Motor neuron (in vitro differentiated cells): ENCODE measurements at regions not wholly inside any gene's neighbourhood (a gene's known extent, or its start where the extent isn't known, plus 50 kb on each side); places are given as distances from the start of the nearest gene placed in this dataset.

Experiments used
- ATAC-seq, 8 experiments: fragments of 200-7000 bp; cut with Tn5 transposase; replicated peaks in 6 of 8; 2 replicates each; pipeline ENCODE4 v1.8.0; 2021; ENCODE audit warnings: mild to moderate bottlenecking in 8 of 8, moderate library complexity in 8 of 8
- H3K27ac ChIP-seq, 2 donors: fragments of 250-450 bp; sonication (Bioruptor Pico); 2 replicates each; pipeline ENCODE4 v1.9.0; 2021; ENCODE audit warnings: antibody characterized with exemption in 2 of 2, mild to moderate bottlenecking in 2 of 2, moderate library complexity in 1 of 2
- H3K4me1 ChIP-seq, 2 donors: fragments of 250-450 bp; sonication (Bioruptor Pico); replicated peaks in 1 of 2; 2 replicates each; pipeline ENCODE4 v1.6.1; 2021; ENCODE audit warnings: antibody characterized with exemption in 2 of 2, mild to moderate bottlenecking in 2 of 2, moderate library complexity in 1 of 2
- H3K4me3 ChIP-seq, 5 donors: fragments of 250-450 bp; sonication (Bioruptor Pico); 2 replicates each; pipeline ENCODE4 v1.9.0; 2021; ENCODE audit warnings: antibody characterized with exemption in 5 of 5, mild to moderate bottlenecking in 5 of 5, moderate library complexity in 4 of 5
- WGBS, 10 experiments: fragments of 450-650 bp; shearing (Covaris generic); methylation state at CpG; one replicate each; pipeline ENCODE4 v1.0.0; 2022; 5-methylcytosine and 5-hydroxymethylcytosine counted together
- in situ Hi-C, 9 experiments: fragments of 400-800 bp; cut with MboI; loops; one replicate each; pipeline ENCODE4 v1.15.0; 2021; ENCODE audit warnings: low sequenced_read_pairs in 9 of 9, low pct_unique_long_range_greater_than_20kb in 2 of 9; ENCODE audit not compliant: unreplicated experiment in 9 of 9

DNA sequence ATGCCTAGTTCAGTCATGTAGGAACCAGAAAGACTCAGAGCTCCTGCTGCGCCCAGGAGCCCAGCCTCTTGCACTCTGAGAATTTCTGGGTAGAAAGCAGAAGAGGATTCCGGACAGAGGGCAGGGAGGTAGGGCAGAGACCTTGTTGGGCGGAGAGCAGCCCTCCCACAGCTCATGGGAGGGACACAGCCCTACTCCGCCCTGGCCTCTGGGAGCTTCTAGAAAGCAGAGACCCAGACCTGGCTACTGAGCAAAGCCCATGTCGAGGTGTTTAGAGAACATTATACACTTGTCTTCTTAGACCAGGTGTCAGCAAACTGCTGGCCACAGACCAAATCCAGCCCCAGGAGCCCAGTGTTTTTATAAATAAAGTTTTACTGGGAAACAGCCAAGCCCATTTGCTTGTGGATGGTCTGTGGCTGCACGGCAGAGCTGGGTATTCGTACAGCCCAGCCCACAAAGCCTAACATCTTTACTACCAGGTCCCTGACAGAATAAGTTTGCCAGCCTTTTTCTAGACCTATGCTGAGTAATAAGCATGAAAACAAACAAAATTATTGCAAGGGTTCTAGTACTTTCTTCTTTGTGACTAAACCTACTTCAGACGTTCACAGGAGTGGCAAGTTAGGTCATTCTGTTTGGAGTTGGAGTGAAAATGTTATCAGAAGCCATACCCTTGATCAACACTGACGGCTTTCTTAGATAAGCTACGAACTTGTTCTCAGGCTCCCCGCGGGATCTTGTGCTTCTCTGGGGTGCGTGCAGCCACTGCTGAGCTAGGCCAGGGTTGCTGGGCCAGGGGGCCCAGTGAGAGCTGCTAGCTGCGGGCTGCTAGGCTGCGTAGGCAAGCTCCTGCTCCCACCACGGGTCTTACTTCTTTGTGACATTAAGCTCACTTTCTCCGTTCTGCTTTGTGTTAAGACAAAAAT is 235.1 kb upstream of the FOXQ1 start:
- WGBS, 10 experiments: 67 to 88% (median 80%) methylated on average over 2 to 14 of the region's 17 CpGs; no CpG with 5 or more reads in 1 of the 10 experiments
- ATAC-seq: peak in 3 of 8 experiments; percentile 46 to 62 (median 56)
- in situ Hi-C loops: no loop called here
- Histone ChIP-seq H3K4me1 (peaks cover 0 to 7% of the 10 kb centered on the region in 2 donors), H3K27ac (peak overlapping the region in 1 of 2 donors; percentile 13), H3K4me3 (no peak overlapping the region)

DNA sequence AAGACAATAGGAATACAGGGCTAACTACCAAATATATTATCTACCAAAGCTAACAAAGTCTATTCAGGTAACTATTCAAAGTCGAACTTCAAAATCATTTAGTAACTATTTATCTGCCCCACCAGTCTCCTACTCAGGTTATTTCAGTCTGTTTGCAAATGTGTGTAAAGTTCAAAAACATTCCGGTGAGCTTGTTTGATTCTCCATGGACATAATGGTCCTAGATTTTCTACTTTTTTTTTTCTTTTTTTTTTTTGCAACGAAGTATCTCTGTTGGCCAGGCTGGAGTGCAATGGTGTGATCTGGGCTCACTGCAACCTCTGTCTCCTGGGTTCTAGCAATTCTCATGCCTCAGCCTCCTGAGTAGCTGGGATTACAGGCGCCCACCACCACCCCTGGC is 236.0 kb upstream of the FOXQ1 start:
- peak in 1 of 8 experiments; percentile 7 for ATAC-seq
- 55 to 100% (median 73%) methylated on average over 1 to 4 of the region's 4 CpGs for WGBS, 10 experiments
- in situ Hi-C loops: no loop called here
- peaks cover 0 to 7% of the 10 kb centered on the region in 2 donors for H3K4me1 ChIP-seq
- H3K27ac ChIP-seq: no peak overlapping the region
- H3K4me3 ChIP-seq: no peak overlapping the region

DNA sequence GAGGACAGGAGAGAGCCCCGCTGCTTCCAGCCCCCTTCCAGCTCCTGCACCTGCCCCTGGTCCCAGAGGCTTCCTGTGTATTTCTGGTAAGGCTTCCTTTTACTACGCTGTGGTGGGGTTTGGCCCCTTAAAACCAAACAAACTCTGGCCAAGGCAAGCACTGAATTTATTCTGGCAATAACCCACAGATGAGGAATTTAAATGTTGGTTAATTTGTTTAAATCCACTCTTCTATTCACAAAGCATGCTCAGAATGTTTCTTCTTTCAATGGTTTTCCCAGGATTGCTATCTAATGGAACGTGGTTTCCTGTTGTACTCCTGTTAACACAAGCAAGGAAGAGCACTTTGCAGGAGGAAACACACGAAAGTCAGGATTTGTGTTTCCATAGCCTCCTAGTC is 236.5 kb upstream of the FOXQ1 start:
- peaks cover 0 to 7% of the 10 kb centered on the region in 2 donors for H3K4me1 ChIP-seq
- in situ Hi-C loops: no loop called here
- H3K4me3 ChIP-seq: no peak overlapping the region
- no peak overlapping the region for H3K27ac ChIP-seq
- peak in 1 of 8 experiments; percentile 11 for ATAC-seq
- WGBS, 10 experiments: 31 to 80% (median 68%) methylated on average over 1 to 4 of the region's 4 CpGs; no CpG with 5 or more reads in 1 of the 10 experiments

DNA sequence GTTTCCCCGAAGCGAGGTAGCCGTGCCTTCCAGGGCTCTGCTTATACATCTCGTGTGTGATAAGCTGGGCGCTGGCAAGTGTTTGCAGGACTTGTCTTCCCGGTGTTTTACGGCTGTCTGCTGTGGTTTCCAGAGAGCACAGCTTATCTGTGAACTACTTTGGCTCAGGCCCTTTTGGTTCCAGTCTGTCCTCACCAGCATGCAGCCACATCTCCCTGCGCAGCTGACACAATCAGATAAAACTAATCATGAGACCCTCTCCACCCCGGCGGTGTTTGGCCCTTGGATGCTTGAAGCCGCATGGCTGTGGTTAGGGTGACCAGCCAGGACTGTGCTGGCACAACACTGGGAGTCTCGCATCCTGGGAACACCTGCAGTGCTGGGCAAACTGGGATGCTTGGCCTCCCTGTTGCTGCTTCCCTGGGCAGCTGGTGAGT is 241.8 kb upstream of the FOXQ1 start:
- no peak overlapping the region for H3K27ac ChIP-seq
- 72 to 100% (median 81%) methylated on average over 2 to 8 of the region's 12 CpGs; no CpG with 5 or more reads in 3 of the 10 experiments for WGBS, 10 experiments
- in situ Hi-C loops: no loop called here
- peak in 1 of 8 experiments; percentile 45 for ATAC-seq
- no peak overlapping the region for H3K4me3 ChIP-seq
- H3K4me1 ChIP-seq: no peaks in the 10 kb centered on the region

DNA sequence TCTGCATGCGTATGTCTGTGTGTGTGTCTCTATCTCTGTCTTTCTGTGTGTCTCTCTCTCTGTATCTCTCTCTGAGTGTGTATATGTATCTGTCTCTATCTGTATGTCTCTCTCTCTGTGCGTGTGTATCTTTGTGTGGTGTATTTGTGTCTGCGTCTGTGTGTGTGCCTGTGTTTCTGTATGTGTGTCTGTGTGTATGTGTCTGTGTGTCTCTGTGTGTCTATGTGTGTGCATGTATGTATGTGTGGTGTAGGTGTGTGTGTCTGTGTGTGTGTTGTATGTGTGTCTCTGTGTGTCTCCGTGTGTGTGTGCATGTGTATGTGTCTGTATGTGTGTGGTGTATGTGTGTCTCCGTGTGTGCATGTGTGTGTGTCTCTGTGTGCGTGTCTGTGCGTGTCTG is 243.0 kb upstream of the FOXQ1 start:
- ATAC-seq: no peak
- Histone ChIP-seq H3K4me3 (no peak overlapping the region), H3K4me1 (no peaks in the 10 kb centered on the region), H3K27ac (no peak overlapping the region)
- WGBS, 10 experiments: 50 to 93% (median 80%) methylated on average over 1 to 5 of the region's 7 CpGs; no CpG with 5 or more reads in 3 of the 10 experiments
- in situ Hi-C loops: no loop called here

DNA sequence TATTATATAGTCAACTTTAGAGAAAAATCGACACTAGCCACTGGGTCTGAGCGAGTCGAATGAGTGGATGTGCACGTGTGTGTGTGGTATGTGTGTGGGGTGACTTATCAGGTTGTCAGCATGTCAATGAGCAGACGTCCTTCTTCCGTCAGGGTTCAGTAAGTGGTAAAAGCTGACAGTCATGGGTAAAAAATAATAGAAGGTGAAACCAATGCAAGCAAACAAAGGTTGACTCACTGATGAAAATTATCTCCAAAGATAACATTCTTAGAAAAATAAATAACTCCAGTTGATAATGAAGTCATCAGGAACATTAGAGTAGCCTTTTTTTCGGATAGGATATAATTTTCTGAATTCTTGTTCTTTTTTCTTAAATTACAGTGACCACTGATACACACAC is 243.8 kb upstream of the FOXQ1 start:
- H3K27ac ChIP-seq: no peak overlapping the region
- in situ Hi-C loops: no loop called here
- WGBS, 10 experiments: 54 to 93% (median 75%) methylated on average over 2 to 7 of the region's 7 CpGs
- no peaks in the 10 kb centered on the region for H3K4me1 ChIP-seq
- no peak for ATAC-seq
- no peak overlapping the region for H3K4me3 ChIP-seq

DNA sequence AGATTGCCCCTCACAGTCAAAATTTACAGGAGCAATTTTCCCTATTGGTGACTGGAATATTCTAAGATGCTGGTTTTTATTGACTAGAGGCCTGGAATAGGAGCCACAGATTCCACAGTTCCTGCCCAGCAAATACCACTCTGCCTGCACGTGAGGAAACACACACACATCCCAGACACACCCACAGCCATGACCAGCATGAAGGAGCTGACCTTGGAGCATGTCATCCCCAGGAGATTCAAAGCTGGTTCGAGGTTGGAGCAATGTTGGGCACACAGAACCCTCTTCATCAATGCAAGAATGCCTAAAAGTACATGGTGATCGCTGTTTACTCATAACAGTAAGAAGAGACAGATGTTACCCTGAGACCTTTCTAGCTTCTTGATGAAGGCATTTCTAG is 244.6 kb upstream of the FOXQ1 start:
- in situ Hi-C loops: no loop called here
- H3K4me1 ChIP-seq: no peaks in the 10 kb centered on the region
- 0 to 80% (median 47%) methylated on average over 1 to 3 of the region's 3 CpGs; no CpG with 5 or more reads in 1 of the 10 experiments for WGBS, 10 experiments

DNA sequence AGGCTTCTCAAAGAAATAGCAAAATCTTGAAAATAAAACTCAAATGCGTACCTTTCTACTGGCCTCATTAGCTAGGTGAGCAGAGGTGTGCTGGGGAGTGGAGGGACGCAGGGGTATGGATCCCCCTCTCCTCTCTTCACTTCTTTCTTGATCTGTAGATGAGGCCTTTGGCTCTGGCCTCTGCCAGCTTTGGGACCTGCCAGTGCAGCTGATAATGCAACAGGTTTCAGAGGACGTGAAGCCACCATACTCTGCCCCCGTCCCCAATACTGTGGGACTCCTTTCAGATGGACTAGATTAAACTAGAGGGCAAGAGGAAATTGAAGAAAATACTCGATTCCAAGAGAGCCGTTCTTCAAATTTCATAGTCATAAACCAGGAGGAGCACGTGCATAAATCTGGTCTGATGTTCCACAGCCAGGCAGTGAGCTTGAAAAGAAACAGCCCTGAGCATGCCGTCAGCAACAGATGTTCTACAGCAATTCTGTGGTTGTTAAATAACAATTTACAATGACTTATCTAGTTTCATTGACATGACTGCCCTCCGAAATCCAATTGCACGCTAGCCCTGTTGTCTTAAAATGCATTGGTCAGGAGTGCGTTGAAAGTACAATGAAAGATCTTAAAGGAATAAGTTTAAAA is 245.3 kb upstream of the FOXQ1 start:
- no peak overlapping the region for H3K27ac ChIP-seq
- H3K4me3 ChIP-seq: no peak overlapping the region
- WGBS, 10 experiments: 43 to 90% (median 71%) methylated on average over 2 to 10 of the region's 11 CpGs
- H3K4me1 ChIP-seq: no peaks in the 10 kb centered on the region
- in situ Hi-C loops: no loop called here
- ATAC-seq: no peak

More for the DNA sequence above, 244.6 kb upstream of the FOXQ1 start:
- no peak for ATAC-seq
- H3K27ac ChIP-seq: no peak overlapping the region
- H3K4me3 ChIP-seq: no peak overlapping the region

DNA sequence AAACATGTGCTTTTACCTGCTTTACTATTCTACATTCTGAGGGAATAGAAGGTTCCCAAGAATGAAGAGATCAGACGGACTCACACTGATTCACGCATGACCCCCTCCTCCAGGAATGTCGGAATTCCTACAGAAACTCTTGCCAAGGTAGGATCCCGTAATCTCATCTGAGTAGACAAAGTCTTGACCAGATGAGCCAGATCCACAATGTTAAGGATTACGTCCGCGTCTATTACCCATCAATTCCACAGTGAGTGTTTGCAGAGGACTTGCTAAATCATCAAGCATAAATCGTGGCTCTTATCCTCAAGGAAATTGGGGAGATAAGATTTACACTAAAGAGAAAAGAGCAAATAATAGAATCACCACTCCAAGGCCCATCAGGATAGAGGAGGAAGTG is 245.9 kb upstream of the FOXQ1 start:
- H3K4me1 ChIP-seq: no peaks in the 10 kb centered on the region
- H3K4me3 ChIP-seq: no peak overlapping the region
- WGBS, 10 experiments: 40 to 92% (median 79%) methylated on average over 1 to 8 of the region's 8 CpGs; no CpG with 5 or more reads in 1 of the 10 experiments
- ATAC-seq: no peak
- in situ Hi-C loops: no loop called here
- no peak overlapping the region for H3K27ac ChIP-seq

DNA sequence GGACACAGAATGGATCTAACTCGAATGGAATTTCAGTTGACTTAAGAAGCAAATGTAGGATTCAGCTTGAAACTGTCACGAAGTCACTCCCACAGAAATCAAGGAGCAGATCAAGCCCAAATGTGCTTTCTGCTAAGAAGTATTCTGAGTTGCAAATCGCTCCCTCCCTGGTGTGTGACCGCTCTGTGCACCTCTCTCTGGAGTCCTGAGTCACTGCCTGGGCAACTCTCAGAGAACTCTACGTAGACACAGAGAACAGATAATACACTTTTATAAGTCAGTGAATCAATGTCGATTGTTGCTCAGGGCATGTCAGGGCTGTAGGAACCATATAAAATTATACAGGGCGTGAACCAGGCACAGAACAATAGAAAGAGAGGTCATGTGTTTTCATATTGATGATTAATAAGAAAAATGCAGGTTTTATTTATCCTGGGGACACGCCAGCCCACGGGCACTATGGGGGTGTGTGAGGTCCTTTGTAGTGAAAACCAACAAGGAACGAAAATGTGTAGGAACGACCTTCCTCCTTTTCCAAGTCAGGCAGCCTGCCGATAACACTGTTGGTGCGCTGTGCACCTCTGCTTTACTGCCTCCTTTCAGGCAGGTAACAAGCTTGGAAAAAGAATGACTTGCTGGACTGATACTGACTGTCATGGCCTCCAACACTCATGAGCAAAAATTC is 248.1 kb upstream of the FOXQ1 start:
- H3K4me1 ChIP-seq: no peaks in the 10 kb centered on the region
- in situ Hi-C loops: no loop called here
- peak in 4 of 8 experiments; percentile 32 to 81 (median 58) for ATAC-seq
- no peak overlapping the region for H3K27ac ChIP-seq
- 18 to 76% (median 49%) methylated on average over 1 to 12 of the region's 13 CpGs for WGBS, 10 experiments
- no peak overlapping the region for H3K4me3 ChIP-seq

DNA sequence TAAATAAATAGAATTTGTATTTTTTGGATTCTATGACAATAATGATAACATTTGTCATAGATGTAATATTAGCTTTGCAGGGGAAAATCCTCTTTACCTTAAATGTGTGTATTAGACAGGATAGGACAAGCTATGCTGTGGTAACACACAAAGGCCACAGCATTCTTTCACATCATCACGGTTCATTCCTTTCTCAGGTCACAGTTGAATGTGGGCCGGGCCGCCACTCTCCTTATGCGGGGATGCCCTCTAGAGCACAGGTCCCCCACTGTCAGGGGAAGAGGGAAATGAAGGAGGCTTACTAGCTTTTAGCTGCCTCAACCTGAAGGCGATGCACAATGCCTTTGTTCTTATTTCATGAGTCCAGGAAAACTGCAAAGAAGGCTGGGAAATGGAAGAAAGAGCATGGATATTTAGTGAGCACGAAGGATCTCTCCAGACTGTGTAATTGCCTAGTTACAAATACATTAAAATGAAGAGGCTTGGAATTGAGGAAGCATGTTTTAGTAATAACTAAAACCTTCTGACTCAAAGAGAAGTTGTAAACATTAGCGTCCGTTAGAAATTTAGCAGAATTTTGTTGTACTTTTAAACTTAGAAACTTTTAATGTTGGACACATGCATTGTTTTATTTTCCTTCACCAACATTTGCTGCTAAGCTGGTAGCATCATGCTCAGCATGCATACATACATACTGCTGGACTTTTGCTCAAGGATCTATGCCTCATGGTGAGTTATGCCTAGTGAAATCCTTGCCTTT is 248.9 kb upstream of the FOXQ1 start:
- peak in 1 of 8 experiments; percentile 46 for ATAC-seq

DNA sequence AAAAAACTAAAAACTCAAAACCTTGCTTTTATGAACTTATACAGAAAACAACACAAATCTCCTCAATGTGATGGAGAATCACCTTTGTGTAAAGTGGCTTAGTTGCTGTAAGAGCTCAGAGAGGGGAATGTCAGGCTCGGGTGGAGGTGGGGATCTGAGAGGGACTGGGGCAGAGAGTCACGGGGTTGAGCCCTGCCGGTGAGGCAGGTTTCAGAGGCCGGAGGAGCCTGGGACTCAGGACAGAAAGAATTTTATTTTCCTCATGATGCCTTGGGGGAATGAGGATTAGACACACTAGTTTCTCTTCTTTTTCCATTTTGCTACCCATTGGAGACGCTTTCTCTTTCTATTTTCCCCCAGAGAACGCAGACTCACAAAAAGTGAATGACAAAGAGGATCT is 252.3 kb upstream of the FOXQ1 start:
- no peak for ATAC-seq
- Histone ChIP-seq H3K27ac (no peak overlapping the region), H3K4me1 (no peaks in the 10 kb centered on the region), H3K4me3 (no peak overlapping the region)
- 50 to 100% (median 66%) methylated on average over 1 to 6 of the region's 6 CpGs; no CpG with 5 or more reads in 3 of the 10 experiments for WGBS, 10 experiments
- in situ Hi-C loops: no loop called here

More for the DNA sequence above, 248.9 kb upstream of the FOXQ1 start:
- no peaks in the 10 kb centered on the region for H3K4me1 ChIP-seq
- H3K4me3 ChIP-seq: no peak overlapping the region
- in situ Hi-C loops: no loop called here
- no peak overlapping the region for H3K27ac ChIP-seq
- WGBS, 10 experiments: 31 to 83% (median 70%) methylated on average over 1 to 8 of the region's 8 CpGs
